Fibroblast of lung (primary cell): ENCODE measurements at regions not wholly inside any gene's neighbourhood (a gene's known extent, or its start where the extent isn't known, plus 50 kb on each side); places are given as distances from the start of the nearest gene placed in this dataset.

Experiments
- CTCF ChIP-seq, 2 donors: IDR thresholded peaks in 1 of 2; conservative IDR thresholded peaks in 1 of 2; 1 replicate in 1 of 2; 2 replicates in 1 of 2; pipeline ENCODE4 v1.5.1; 2011 to 2012; ENCODE audit warnings: low read length in 2 of 2, control low read depth in 1 of 2, inconsistent platforms in 1 of 2, low read depth in 1 of 2, mild to moderate bottlenecking in 1 of 2
- EZH2 ChIP-seq: IDR thresholded peaks from 2 replicates; pipeline ENCODE4 v1.5.1; 2012; ENCODE audit warnings: low read length, control low read depth, mild to moderate bottlenecking; ENCODE audit errors: missing control alignments

DNA sequence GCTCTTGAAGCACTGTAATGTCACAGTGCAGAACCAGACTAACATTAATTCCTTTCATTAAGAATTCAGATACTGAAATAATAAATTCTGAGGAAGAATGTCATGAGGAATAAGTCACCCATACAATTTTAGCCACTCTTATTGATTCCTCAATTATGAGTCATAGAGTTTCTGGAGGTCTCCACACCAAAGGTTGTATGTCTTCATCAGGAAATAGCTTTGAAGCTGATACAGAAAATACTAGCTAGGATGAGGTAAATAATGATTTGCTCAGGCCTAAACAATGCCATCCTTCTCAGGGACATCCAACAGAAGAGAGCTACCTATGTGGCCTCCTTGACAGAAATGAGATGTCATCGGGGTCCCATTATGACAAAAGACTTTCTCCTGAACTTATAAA, 238.8 kb downstream of the OR13H1 start:
- TF ChIP-seq CTCF (conservative IDR thresholded peaks at IDR 0.05 in 1 of 2, IDR thresholded peaks at IDR 0.05 in 1 of 2; ENCODE audit: low read depth in 1 of 2, low read length in 2 of 2) (no peak), EZH2 (no peak)
